Astrocyte (in vitro differentiated cells and primary cell): ENCODE measurements at regions not wholly inside any gene's neighbourhood (a gene's known extent, or its start where the extent isn't known, plus 50 kb on each side); places are given as distances from the start of the nearest gene placed in this dataset.

ENCODE experiments used
- DNase-seq: peaks from one replicate; pipeline ENCODE4 v3.0.0-alpha.2; 2010; ENCODE audit warnings: low read depth
- FAIRE-seq: peaks from 2 replicates; lab custom pipeline; 2011; peaks lifted over from hg19 to GRCh38; lab: Jason Lieb, UNC
- H2AFZ ChIP-seq: 2 replicates; pipeline ENCODE4 v1.6.0; 2012; ENCODE audit warnings: low read depth, low read length, inconsistent platforms
- H3K27ac ChIP-seq: 2 replicates; pipeline ENCODE4 v1.5.1; 2011; ENCODE audit warnings: low read depth, low read length, inconsistent platforms
- H3K27me3 ChIP-seq: 2 replicates; pipeline ENCODE4 v1.6.0; 2011; ENCODE audit warnings: low read length, inconsistent platforms; ENCODE audit not compliant: insufficient read depth
- H3K36me3 ChIP-seq: 2 replicates; pipeline ENCODE4 v1.5.1; 2011; ENCODE audit warnings: low read length, inconsistent platforms; ENCODE audit not compliant: insufficient read depth
- H3K4me1 ChIP-seq: 2 replicates; pipeline ENCODE4 v1.5.1; 2011; ENCODE audit warnings: low read length, inconsistent platforms; ENCODE audit not compliant: insufficient read depth
- H3K4me2 ChIP-seq: 2 replicates; pipeline ENCODE4 v1.6.0; 2012; ENCODE audit warnings: low read length, inconsistent platforms
- H3K4me3 ChIP-seq: 2 replicates; pipeline ENCODE4 v1.5.1; 2011; ENCODE audit warnings: low read depth, mild to moderate bottlenecking, low read length, inconsistent platforms; ENCODE audit not compliant: insufficient read depth
- H3K79me2 ChIP-seq: 2 replicates; pipeline ENCODE4 v1.6.0; 2012; ENCODE audit warnings: mild to moderate bottlenecking, low read length, inconsistent platforms; ENCODE audit not compliant: insufficient read depth
- H3K9ac ChIP-seq: 2 replicates; pipeline ENCODE4 v1.6.0; 2012; ENCODE audit warnings: mild to moderate bottlenecking, low read length, inconsistent platforms
- H3K9me3 ChIP-seq: 2 replicates; pipeline ENCODE4 v1.5.1; 2012; ENCODE audit warnings: low read depth, mild to moderate bottlenecking, low read length, inconsistent platforms; ENCODE audit not compliant: insufficient read depth
- H4K20me1 ChIP-seq: 2 replicates; pipeline ENCODE4 v1.6.0; 2012; ENCODE audit warnings: low read length, inconsistent platforms; ENCODE audit not compliant: insufficient read depth
- H3K27ac Mint-ChIP-seq: one replicate; pipeline ENCODE4 v1.8.0; 2021; ENCODE audit warnings: mild to moderate bottlenecking, mixed read lengths; ENCODE audit not compliant: unreplicated experiment
- H3K27me3 Mint-ChIP-seq: one replicate; pipeline ENCODE4 v1.8.0; 2021; ENCODE audit warnings: low read depth, mixed read lengths; ENCODE audit not compliant: unreplicated experiment
- H3K36me3 Mint-ChIP-seq: one replicate; pipeline ENCODE4 v1.8.0; 2021; ENCODE audit warnings: low read depth, mixed read lengths; ENCODE audit not compliant: unreplicated experiment
- H3K4me1 Mint-ChIP-seq: one replicate; pipeline ENCODE4 v1.8.0; 2021; ENCODE audit warnings: low read depth, mixed read lengths; ENCODE audit not compliant: unreplicated experiment
- H3K4me3 Mint-ChIP-seq: one replicate; pipeline ENCODE4 v1.8.0; 2021; ENCODE audit warnings: mild to moderate bottlenecking, moderate library complexity, mixed read lengths; ENCODE audit not compliant: unreplicated experiment
- H3K9me3 Mint-ChIP-seq: one replicate; pipeline ENCODE4 v1.8.0; 2021; ENCODE audit warnings: mild to moderate bottlenecking, mixed read lengths; ENCODE audit not compliant: unreplicated experiment
- EZH2 ChIP-seq: IDR thresholded peaks from 2 replicates; pipeline ENCODE4 v1.6.1; 2012; ENCODE audit warnings: mild to moderate bottlenecking, low read length, inconsistent platforms; ENCODE audit not compliant: insufficient read depth
- TF ChIP-seq, protein P1 (sequence below): IDR thresholded peaks from 2 replicates; pipeline ENCODE4 v1.5.1; 2011; ENCODE audit warnings: low read depth, mild to moderate bottlenecking, inconsistent platforms, low read length, moderate library complexity; ENCODE audit not compliant: insufficient read depth

DNA sequence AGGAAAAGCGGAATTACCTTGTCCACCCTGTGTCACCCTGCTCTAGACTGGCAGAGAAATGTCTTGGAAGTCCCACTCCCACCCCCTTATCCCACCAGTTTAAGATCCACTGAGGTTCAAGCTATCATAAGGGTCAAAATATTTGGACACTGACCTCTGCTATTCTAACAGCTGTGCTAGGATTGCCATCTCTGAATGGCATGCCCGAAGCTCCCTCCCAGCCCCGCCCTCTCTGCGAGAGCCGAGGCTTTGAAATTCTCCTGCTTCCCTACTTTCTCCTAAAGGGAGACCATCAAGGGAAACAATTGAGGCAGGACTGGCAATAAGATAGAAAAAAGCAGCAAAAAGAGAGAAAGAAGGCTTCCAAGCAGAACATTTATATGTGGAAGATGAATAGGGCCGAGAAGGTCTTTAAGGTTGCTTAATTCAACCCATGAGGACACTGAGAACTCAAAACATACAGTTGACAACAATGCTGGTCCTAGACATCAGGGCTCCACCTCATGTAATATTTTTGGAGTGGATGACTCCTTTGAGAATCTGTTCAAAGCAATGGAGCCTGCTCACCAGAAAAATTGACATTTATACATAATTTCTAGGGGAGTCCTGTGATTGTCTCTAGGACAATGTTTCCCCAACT lies 338.7 kb upstream of the F9 start:
- H3K27ac Mint-ChIP-seq: no peak overlapping the region
- no peaks in the 10 kb centered on the region for H3K36me3 Mint-ChIP-seq
- Histone ChIP-seq H3K27ac (no peak overlapping the region), H3K4me1 (no peaks in the 10 kb centered on the region), H3K27me3 (no peaks in the 10 kb centered on the region), H3K79me2 (no peaks in the 10 kb centered on the region), H3K4me2 (no peak overlapping the region), H3K4me3 (no peak overlapping the region), H3K36me3 (no peaks in the 10 kb centered on the region), H3K9ac (no peak overlapping the region), H2AFZ (no peak overlapping the region), H4K20me1 (no peaks in the 10 kb centered on the region), H3K9me3 (no peaks in the 10 kb centered on the region)
- no peaks in the 10 kb centered on the region for H3K27me3 Mint-ChIP-seq
- TF ChIP-seq EZH2: no peak
- TF ChIP-seq, protein P1, sequence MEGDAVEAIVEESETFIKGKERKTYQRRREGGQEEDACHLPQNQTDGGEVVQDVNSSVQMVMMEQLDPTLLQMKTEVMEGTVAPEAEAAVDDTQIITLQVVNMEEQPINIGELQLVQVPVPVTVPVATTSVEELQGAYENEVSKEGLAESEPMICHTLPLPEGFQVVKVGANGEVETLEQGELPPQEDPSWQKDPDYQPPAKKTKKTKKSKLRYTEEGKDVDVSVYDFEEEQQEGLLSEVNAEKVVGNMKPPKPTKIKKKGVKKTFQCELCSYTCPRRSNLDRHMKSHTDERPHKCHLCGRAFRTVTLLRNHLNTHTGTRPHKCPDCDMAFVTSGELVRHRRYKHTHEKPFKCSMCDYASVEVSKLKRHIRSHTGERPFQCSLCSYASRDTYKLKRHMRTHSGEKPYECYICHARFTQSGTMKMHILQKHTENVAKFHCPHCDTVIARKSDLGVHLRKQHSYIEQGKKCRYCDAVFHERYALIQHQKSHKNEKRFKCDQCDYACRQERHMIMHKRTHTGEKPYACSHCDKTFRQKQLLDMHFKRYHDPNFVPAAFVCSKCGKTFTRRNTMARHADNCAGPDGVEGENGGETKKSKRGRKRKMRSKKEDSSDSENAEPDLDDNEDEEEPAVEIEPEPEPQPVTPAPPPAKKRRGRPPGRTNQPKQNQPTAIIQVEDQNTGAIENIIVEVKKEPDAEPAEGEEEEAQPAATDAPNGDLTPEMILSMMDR: no peak
- peaks cover 1% of the 10 kb centered on the region for H3K4me1 Mint-ChIP-seq
- no peak for DNase-seq
- no peak for FAIRE-seq
- H3K9me3 Mint-ChIP-seq: no peaks in the 10 kb centered on the region
- no peak overlapping the region for H3K4me3 Mint-ChIP-seq

DNA sequence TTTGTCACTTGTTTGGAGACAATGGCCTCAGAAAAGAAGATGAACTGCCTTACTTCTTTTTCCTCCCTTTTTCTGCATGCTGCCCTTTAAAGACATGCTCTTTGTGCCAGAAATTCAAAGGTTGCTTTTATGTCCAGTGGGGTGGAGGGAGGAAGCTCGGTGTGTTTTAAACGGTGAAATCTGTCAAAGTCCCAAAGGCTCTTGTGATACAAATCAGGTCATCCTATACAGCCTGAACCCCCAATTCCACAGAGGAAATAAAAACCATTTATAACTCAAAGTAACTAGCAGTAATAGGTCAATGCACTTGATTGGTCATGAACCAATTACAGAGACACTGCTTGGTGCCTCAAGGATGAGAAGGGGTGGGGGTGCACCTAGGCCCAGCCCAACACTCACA lies 339.3 kb upstream of the F9 start:
- no peak for TF ChIP-seq EZH2
- TF ChIP-seq, protein P1: no peak
- H3K27ac Mint-ChIP-seq: no peak overlapping the region
- FAIRE-seq (no peak), DNase-seq (no peak)
- Histone ChIP-seq H3K27me3 (no peaks in the 10 kb centered on the region), H3K79me2 (no peaks in the 10 kb centered on the region), H3K4me3 (no peak overlapping the region), H3K4me1 (no peaks in the 10 kb centered on the region), H3K27ac (no peak overlapping the region), H3K36me3 (no peaks in the 10 kb centered on the region), H3K9ac (no peak overlapping the region), H3K4me2 (no peak overlapping the region), H2AFZ (no peak overlapping the region), H4K20me1 (no peaks in the 10 kb centered on the region), H3K9me3 (no peaks in the 10 kb centered on the region)
- H3K4me3 Mint-ChIP-seq: no peak overlapping the region
- H3K9me3 Mint-ChIP-seq: no peaks in the 10 kb centered on the region
- no peaks in the 10 kb centered on the region for H3K27me3 Mint-ChIP-seq
- peaks cover 1% of the 10 kb centered on the region for H3K4me1 Mint-ChIP-seq
- H3K36me3 Mint-ChIP-seq: no peaks in the 10 kb centered on the region

DNA sequence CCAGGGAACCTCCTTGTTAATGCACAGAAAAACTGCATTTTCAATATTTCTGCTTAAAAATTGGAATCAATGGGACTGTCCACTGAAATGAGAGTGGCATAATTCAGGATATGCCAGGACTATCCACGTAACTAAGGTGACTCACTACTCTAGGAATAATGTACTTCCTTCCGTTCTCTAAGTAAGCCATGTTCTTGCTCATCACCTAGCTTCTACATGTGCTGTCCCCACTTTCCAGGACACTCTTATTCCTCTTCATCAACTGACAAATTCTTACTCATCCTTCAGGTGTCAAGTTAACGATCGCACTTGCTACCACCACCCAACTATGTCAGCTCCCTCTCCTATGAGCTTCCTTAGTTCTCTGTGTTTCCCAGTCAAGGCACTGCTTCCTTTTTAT lies 342.8 kb upstream of the F9 start:
- Histone ChIP-seq H3K36me3 (no peaks in the 10 kb centered on the region), H3K79me2 (no peaks in the 10 kb centered on the region), H3K9ac (no peak overlapping the region), H3K4me2 (no peak overlapping the region), H4K20me1 (no peaks in the 10 kb centered on the region), H3K9me3 (no peaks in the 10 kb centered on the region), H3K4me3 (no peak overlapping the region), H2AFZ (no peak overlapping the region), H3K4me1 (no peaks in the 10 kb centered on the region), H3K27ac (no peak overlapping the region), H3K27me3 (no peaks in the 10 kb centered on the region)
- TF ChIP-seq, protein P1: no peak
- no peak for TF ChIP-seq EZH2
- DNase-seq (no peak), FAIRE-seq (peak; percentile 96)
- Mint-ChIP-seq H3K36me3 (no peaks in the 10 kb centered on the region), H3K4me1 (no peaks in the 10 kb centered on the region), H3K4me3 (no peak overlapping the region), H3K27me3 (no peaks in the 10 kb centered on the region), H3K9me3 (no peaks in the 10 kb centered on the region), H3K27ac (no peak overlapping the region)
